Left lung (tissue), 4 donors: ENCODE measurements at regions not wholly inside any gene's neighbourhood (a gene's known extent, or its start where the extent isn't known, plus 50 kb on each side); places are given as distances from the start of the nearest gene placed in this dataset.
"Not testable (repeated sequence)": the region's sequence is repeated elsewhere in the genome, so short reads cannot be mapped to it uniquely, and the experiment has no call there.

ENCODE experiments used
- ATAC-seq: fragments of 200-7000 bp; cut with Tn5 transposase; one replicate; pipeline ENCODE4 v1.9.1; 2020; ENCODE audit warnings: moderate library complexity
- DNase-seq, 4 donors: peaks; one replicate each; pipeline ENCODE4 v3.0.0-alpha.2; 2013 to 2020
- H3K27ac ChIP-seq, 2 donors: fragments of 200-600 bp; sonication (generic) in 1 of 2; one replicate each; pipeline versions ENCODE4 v1.5.0 to v1.8.0; 2020 to 2021
- H3K27me3 ChIP-seq, 2 donors: fragments of 200-600 bp; sonication (generic) in 1 of 2; one replicate each; pipeline versions ENCODE4 v1.5.0 to v1.8.0; 2020 to 2021
- H3K36me3 ChIP-seq, 2 donors: fragments of 200-600 bp; sonication (generic) in 1 of 2; one replicate each; pipeline versions ENCODE4 v1.5.0 to v1.8.0; 2020 to 2021
- H3K4me1 ChIP-seq, 2 donors: fragments of 200-600 bp; one replicate each; pipeline ENCODE4 v1.8.0; 2021
- H3K4me3 ChIP-seq, 2 donors: fragments of 200-600 bp; sonication (generic) in 1 of 2; one replicate each; pipeline versions ENCODE4 v1.5.0 to v1.8.0; 2020 to 2021; ENCODE audit warnings: mild to moderate bottlenecking in 1 of 2
- H3K9me3 ChIP-seq, 2 donors: fragments of 200-600 bp; sonication (generic) in 1 of 2; one replicate each; pipeline versions ENCODE4 v1.5.0 to v1.8.0; 2020 to 2021
- intact Hi-C, 2 donors: fragments of 100-400 bp; cut with DNase I; formaldehyde crosslinking; loops; one replicate each; pipeline versions ENCODE4 v1.11.2 to v1.14.2; 2022
- TF ChIP-seq, protein P1 (sequence below), 2 donors: fragments of 200-600 bp; sonication (generic) in 1 of 2; IDR thresholded peaks; one replicate each; pipeline versions ENCODE4 v1.5.0 to v1.8.0; 2021; ENCODE audit warnings: antibody characterized with exemption in 2 of 2
- donor health status: DM: no; HTN: yes; CAD: no.
- donor health status: DM: no; HTN: no; CAD: no.

DNA sequence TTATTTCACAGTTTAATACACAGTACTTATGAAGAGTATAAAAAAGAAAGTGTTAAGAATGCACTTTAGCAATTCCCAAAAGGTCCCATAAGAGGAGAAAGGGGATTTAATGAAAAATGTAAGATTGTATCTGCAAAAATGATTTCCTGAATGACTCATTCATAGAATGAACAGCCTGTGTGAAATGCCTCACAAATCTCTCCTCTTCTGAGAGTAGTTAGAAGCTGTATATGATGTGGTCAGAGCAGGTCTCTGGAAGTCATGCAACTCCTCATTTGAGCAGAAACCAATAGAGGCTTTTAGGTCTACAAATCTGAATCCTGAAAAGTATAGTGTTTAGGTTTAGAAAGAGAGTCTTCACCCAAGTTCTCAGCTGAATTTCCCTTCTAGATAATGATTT, 381.3 kb upstream of the INTU start:
- TF ChIP-seq, protein P1, sequence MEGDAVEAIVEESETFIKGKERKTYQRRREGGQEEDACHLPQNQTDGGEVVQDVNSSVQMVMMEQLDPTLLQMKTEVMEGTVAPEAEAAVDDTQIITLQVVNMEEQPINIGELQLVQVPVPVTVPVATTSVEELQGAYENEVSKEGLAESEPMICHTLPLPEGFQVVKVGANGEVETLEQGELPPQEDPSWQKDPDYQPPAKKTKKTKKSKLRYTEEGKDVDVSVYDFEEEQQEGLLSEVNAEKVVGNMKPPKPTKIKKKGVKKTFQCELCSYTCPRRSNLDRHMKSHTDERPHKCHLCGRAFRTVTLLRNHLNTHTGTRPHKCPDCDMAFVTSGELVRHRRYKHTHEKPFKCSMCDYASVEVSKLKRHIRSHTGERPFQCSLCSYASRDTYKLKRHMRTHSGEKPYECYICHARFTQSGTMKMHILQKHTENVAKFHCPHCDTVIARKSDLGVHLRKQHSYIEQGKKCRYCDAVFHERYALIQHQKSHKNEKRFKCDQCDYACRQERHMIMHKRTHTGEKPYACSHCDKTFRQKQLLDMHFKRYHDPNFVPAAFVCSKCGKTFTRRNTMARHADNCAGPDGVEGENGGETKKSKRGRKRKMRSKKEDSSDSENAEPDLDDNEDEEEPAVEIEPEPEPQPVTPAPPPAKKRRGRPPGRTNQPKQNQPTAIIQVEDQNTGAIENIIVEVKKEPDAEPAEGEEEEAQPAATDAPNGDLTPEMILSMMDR (IDR thresholded peaks at IDR 0.05) = no peak
- intact Hi-C loops = no loop called here
- ATAC-seq (no peak), DNase-seq (no peak)
- Histone ChIP-seq H3K27ac (no peak overlapping the region), H3K4me1 (no peaks in the 10 kb centered on the region), H3K4me3 (no peak overlapping the region), H3K27me3 (no peaks in the 10 kb centered on the region), H3K9me3 (no peaks in the 10 kb centered on the region), H3K36me3 (no peaks in the 10 kb centered on the region)

DNA sequence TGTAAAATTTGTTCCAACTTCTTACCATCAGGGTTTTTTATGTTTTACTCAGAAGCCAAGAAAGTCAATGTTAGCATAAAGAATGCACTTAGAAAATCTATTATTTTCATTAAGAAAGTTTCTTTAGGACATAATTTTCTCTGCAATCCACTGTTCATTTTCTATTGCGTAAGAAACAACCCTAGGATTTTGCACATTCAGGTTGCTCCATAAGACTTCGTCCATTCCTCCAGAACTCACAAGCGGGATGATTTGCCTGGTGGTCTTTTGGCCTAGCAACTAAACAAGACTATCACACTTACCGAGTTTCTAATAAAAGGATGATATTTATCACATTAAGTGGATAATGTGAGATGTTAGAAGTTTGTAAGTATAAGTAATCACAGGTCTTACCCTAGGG, 376.3 kb upstream of the INTU start:
- Histone ChIP-seq H3K36me3 (no peaks in the 10 kb centered on the region), H3K27ac (no peak overlapping the region), H3K27me3 (no peaks in the 10 kb centered on the region), H3K9me3 (peaks cover 0 to 3% of the 10 kb centered on the region in 2 donors), H3K4me1 (no peaks in the 10 kb centered on the region), H3K4me3 (no peak overlapping the region)
- DNase-seq (no peak), ATAC-seq (no peak)
- intact Hi-C loops = no loop called here
- TF ChIP-seq, protein P1 (IDR thresholded peaks at IDR 0.05) = no peak

DNA sequence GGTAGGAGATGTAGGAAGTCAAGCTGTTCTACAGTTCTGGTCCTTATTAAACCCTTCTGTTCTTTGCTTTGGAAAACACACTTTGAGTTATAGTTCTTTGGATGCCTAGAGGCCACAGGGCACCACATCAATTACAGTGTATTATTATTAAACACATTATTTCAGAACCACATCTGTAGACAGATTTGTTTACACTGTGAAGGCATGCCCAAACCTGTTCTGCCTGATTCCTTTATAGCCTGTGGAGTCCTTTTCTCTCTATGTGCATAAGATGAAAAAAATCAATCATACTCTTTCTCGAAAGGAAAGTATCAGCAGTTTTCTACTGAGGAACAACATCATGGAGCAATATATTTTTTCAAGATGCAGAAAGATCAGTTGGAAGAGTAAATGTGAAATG, 371.3 kb upstream of the INTU start:
- Histone ChIP-seq H3K9me3 (peaks cover 0 to 3% of the 10 kb centered on the region in 2 donors), H3K27me3 (no peaks in the 10 kb centered on the region), H3K36me3 (no peaks in the 10 kb centered on the region), H3K4me3 (no peak overlapping the region), H3K27ac (no peak overlapping the region), H3K4me1 (no peaks in the 10 kb centered on the region)
- TF ChIP-seq, protein P1 (IDR thresholded peaks at IDR 0.05) = no peak
- DNase-seq (no peak), ATAC-seq (peak; percentile 56)
- intact Hi-C loops = no loop called here

DNA sequence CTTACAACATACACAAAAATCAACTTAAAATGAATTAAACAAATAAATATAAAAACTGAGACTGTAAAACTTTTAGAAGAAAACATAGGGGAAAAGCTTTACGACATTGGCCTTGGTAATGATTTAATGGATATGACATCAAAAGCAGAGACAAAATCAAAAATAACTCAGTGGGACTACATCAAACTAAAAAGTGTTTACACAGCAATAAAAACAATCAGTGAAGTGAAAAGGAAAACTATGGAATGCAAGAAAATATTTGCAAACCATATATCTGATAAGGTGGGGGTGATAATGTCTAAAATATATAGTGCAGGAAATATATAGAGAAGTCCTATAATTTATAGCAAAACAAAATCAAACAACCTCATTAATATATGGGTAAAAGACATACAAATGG, 364.4 kb upstream of the INTU start:
- H3K4me1 ChIP-seq = no peaks in the 10 kb centered on the region
- no peak overlapping the region for H3K27ac ChIP-seq
- no peak overlapping the region for H3K4me3 ChIP-seq
- intact Hi-C loops = no loop called here
- peaks cover 0 to 29% of the 10 kb centered on the region in 2 donors for H3K9me3 ChIP-seq
- H3K36me3 ChIP-seq = no peaks in the 10 kb centered on the region
- H3K27me3 ChIP-seq = no peaks in the 10 kb centered on the region
- TF ChIP-seq, protein P1 (IDR thresholded peaks at IDR 0.05) = no peak
- ATAC-seq (no peak), DNase-seq (no peak)

DNA sequence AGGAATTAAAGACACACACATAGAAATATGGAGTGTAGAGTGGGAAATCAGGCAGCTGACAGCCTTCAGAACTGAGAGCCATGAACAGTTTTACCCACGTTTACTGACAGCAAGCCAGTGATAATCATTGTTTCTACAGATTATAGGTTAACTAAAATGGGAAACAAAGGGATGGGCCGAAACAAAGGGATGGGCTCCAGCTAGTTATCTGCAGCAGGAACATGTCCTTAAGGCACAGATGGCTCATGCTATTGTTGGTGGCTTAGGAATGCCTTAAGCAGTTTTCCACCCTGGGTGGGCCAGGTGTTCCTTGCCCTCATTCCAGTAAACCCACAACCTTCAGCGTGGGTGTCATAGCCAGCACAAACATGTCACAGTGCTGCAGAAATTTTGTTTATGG, 355.7 kb upstream of the INTU start:
- H3K36me3 ChIP-seq, intact Hi-C loops, DNase-seq, H3K27me3 ChIP-seq, H3K4me1 ChIP-seq, H3K4me3 ChIP-seq, ATAC-seq, H3K27ac ChIP-seq: not testable (repeated sequence)
- H3K9me3 ChIP-seq = peaks cover 0 to 51% of the 10 kb centered on the region in 2 donors

DNA sequence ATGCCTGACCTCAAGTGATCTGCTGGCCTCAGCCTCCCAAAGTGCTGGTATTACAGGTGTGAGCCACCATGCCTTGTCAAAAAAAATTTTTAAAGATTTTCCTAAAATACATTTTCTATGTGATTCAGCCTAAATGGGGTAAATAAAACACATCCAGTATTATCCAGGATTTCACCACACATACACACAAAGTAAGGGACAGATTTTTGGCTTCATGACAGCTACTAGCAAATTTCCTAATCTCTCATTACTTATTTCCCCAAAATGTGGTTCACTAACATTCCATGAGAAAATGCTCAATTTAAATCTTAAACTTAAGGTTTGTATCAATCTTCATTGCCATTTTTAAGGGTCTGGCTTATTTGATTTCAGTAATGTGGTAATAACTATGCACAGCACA, 348.5 kb upstream of the INTU start:
- Histone ChIP-seq H3K4me1 (no peaks in the 10 kb centered on the region), H3K9me3 (no peaks in the 10 kb centered on the region), H3K4me3 (no peak overlapping the region), H3K36me3 (no peaks in the 10 kb centered on the region), H3K27ac (no peak overlapping the region), H3K27me3 (no peaks in the 10 kb centered on the region)
- no peak for DNase-seq
- TF ChIP-seq, protein P1 (IDR thresholded peaks at IDR 0.05) = no peak
- intact Hi-C loops = no loop called here
- no peak for ATAC-seq
